GM18867 (cell line): ENCODE measurements at regions not wholly inside any gene's neighbourhood (a gene's known extent, or its start where the extent isn't known, plus 50 kb on each side); places are given as distances from the start of the nearest gene placed in this dataset.
"Not testable (repeated sequence)": the region's sequence is repeated elsewhere in the genome, so short reads cannot be mapped to it uniquely, and the experiment has no call there.

Source experiments
- ATAC-seq: cut with Tn5 transposase; IDR thresholded peaks from one replicate; pipeline ENCODE4 v1.9.1; 2021; ENCODE audit warnings: mild to moderate bottlenecking, moderate library complexity; ENCODE audit not compliant: unreplicated experiment

GRCh38 chrX:138264095-138264494, 447.4 kb downstream of the FGF13 start:
- not testable (repeated sequence) for ATAC-seq

- ATAC-seq, result no peak
Observed at GRCh38 chrX:138270931-138271330, 440.6 kb downstream of the FGF13 start.

GRCh38 chrX:138282598-138283150, 428.8 kb downstream of the FGF13 start:
- ATAC-seq, result not testable (repeated sequence)

- ATAC-seq, result no peak
Observed at GRCh38 chrX:138287205-138287877, 424.2 kb downstream of the FGF13 start.

DNA sequence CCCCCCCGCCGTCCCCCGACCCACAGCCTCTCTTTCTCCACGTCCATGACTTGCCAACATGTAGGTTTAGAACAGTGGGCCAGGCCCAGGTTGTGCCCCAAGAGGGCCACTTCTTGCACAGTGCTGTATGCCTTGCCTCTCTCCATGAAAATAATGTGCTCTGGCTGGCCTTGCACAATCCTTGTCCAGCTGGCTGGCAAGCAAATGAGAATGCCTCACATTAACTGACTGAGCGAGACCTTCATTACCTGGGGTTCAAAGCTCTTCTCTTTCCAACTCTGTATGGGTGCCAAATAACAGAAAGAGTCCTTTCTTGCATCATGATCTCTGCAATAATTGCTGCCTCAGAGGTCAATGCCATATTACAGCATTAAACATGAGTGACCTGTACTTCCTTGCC, 416.6 kb downstream of the FGF13 start:
- no peak for ATAC-seq

DNA sequence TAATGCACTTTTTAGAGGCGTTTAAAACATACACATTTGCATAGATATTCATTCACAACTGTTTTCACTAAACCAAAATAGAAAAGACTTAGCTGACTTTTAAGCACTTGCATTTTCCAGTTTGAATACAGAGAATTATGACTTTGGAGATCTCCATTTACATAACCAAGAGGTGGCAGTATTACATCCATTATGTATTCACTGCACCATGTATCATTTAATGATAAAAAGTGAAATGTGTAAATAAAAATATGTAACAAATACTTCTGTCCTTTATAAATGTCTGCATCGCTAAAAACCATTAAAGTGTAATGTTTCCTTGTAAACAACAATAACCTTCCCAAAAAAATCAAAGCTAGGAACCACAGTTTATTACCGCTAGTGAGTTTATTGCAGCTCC, 413.2 kb downstream of the FGF13 start:
- no peak for ATAC-seq

- no peak for ATAC-seq
Observed at GRCh38 chrX:138345801-138346200, 365.7 kb downstream of the FGF13 start.

DNA sequence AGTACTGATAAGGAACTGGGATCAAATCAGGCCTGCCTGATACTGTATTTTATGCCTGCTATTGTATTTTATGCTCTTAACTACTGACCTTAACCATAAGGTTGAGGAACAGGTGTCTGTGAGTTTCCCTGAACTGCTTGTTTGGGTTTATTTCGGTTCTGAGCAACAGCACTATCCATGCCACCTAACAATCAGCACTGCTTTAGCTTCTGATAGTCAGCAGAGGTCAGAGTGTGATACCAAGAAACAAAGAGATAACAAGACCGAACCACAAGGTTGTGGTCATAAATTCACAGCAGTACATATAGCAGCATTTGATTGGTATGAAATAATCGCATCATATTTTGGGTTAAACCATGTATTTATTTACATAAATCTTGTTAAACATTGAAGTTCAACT, 362.2 kb downstream of the FGF13 start:
- no peak for ATAC-seq

- ATAC-seq, result no peak
Observed at GRCh38 chrX:138378876-138379275, 332.6 kb downstream of the FGF13 start.

- no peak for ATAC-seq
Observed at GRCh38 chrX:138408101-138408500, 303.4 kb downstream of the FGF13 start.

GRCh38 chrX:138411048-138411447, 300.5 kb downstream of the FGF13 start:
- no peak for ATAC-seq
